ES-I3 (cell line): ENCODE measurements at regions not wholly inside any gene's neighbourhood (a gene's known extent, or its start where the extent isn't known, plus 50 kb on each side); places are given as distances from the start of the nearest gene placed in this dataset.

Source experiments
- H3K36me3 ChIP-seq: 2 replicates; pipeline ENCODE4 v1.6.1; 2013; ENCODE audit warnings: mild to moderate bottlenecking, low read length, control low read depth, moderate library complexity; ENCODE audit not compliant: insufficient read depth
- H3K4me1 ChIP-seq: 2 replicates; pipeline ENCODE4 v1.6.1; 2013; ENCODE audit warnings: mild to moderate bottlenecking, control low read depth, low read length; ENCODE audit not compliant: insufficient read depth
- H3K9ac ChIP-seq: 2 replicates; pipeline ENCODE4 v1.6.1; 2013; ENCODE audit warnings: low read depth, mild to moderate bottlenecking, low read length, moderate library complexity
- H3K9me3 ChIP-seq: 2 replicates; pipeline ENCODE4 v1.6.1; 2013; ENCODE audit warnings: mild to moderate bottlenecking, low read length, moderate library complexity; ENCODE audit not compliant: control insufficient read depth, insufficient read depth

- H3K9ac ChIP-seq, result no peak overlapping the region
- H3K36me3 ChIP-seq, result no peaks in the 10 kb centered on the region
- H3K9me3 ChIP-seq, result no peaks in the 10 kb centered on the region
- no peaks in the 10 kb centered on the region for H3K4me1 ChIP-seq
Observed at GRCh38 chr15:93658026-93658816, 569.2 kb upstream of the RGMA start.

GRCh38 chr15:93656041-93656440, 567.0 kb upstream of the RGMA start:
- H3K9me3 ChIP-seq, result no peaks in the 10 kb centered on the region
- H3K36me3 ChIP-seq, result no peaks in the 10 kb centered on the region
- no peaks in the 10 kb centered on the region for H3K4me1 ChIP-seq
- no peak overlapping the region for H3K9ac ChIP-seq

GRCh38 chr15:93649691-93650235, 560.8 kb upstream of the RGMA start:
- Histone ChIP-seq H3K36me3 (no peaks in the 10 kb centered on the region), H3K4me1 (no peaks in the 10 kb centered on the region), H3K9me3 (no peaks in the 10 kb centered on the region), H3K9ac (no peak overlapping the region)

GRCh38 chr15:93646193-93646592, 557.2 kb upstream of the RGMA start:
- H3K4me1 ChIP-seq, result no peaks in the 10 kb centered on the region
- no peaks in the 10 kb centered on the region for H3K9me3 ChIP-seq
- no peak overlapping the region for H3K9ac ChIP-seq
- H3K36me3 ChIP-seq, result no peaks in the 10 kb centered on the region

DNA sequence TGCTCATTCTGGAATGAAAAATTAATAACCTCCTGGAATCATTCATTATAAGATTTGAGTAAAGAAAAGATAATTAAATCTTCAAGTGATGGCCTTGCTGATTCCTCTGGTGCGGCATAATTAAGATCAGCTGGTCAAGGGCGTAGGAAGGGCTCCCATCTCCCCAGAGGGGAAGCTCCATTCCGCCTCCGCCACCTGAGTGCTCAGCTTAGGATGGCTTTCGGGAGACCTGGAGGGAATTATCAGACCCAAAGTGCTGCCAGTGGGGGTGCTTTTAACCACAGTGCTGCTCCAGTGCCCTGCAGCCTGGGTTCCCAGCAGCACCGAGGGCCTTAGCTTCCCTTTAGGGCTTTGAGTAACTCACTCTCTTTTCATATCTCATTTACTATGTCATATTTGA, 556.6 kb upstream of the RGMA start:
- Histone ChIP-seq H3K4me1 (no peaks in the 10 kb centered on the region), H3K9me3 (no peaks in the 10 kb centered on the region), H3K9ac (no peak overlapping the region), H3K36me3 (no peaks in the 10 kb centered on the region)

DNA sequence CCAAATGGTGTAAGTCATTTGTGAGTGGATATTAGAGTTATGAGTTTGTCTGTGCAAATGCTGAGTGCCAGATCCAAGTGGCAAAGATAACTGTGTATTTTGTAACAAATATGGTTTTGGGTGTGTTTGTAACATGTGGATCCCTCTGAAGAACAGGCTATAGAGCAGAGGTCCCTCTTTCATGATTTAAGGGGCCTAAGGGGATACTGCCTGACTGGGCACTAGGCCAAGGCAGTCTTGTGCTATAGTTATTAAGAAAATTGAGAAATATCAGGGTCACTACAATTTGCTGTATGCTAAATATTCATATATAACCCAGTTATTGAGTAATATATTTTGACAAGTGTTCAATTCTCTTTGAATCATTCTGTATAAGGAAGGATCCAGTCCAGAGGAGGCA, 555.6 kb upstream of the RGMA start:
- H3K4me1 ChIP-seq, result no peaks in the 10 kb centered on the region
- H3K36me3 ChIP-seq, result no peaks in the 10 kb centered on the region
- no peaks in the 10 kb centered on the region for H3K9me3 ChIP-seq
- no peak overlapping the region for H3K9ac ChIP-seq

GRCh38 chr15:93640411-93640962, 551.5 kb upstream of the RGMA start:
- Histone ChIP-seq H3K9me3 (no peaks in the 10 kb centered on the region), H3K36me3 (no peaks in the 10 kb centered on the region), H3K4me1 (no peaks in the 10 kb centered on the region), H3K9ac (no peak overlapping the region)

DNA sequence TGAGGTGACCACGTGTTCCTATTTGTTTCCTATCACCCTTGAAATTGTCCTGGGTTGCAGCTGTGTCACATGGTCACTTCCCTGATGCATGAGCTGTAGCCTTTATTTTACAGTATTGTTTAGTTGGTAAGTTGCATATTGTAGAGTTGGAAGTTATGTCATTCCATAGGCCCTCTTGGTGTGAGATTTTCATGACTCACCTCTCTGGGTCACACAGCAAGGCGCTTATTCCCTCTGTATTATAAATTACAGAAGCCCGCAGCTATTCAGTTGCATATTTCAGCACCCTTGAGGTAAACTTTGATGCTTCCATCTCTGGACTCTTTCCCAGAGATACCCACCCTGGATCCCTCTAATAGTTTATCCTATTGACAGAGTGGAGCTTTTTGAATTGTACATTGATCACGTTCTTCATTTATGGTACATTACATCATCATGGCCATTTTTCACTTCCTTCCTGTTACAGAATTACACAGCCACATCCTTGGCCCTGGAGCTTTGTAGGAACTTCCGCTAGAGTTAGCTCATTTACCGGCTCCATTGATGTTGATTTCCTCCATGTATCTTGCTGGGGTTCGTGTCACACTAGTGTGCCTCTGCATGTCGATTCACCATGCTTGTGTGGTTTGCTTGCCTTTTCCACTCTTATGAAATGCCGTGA, 543.1 kb upstream of the RGMA start:
- Histone ChIP-seq H3K36me3 (no peaks in the 10 kb centered on the region), H3K4me1 (no peaks in the 10 kb centered on the region), H3K9me3 (no peaks in the 10 kb centered on the region), H3K9ac (no peak overlapping the region)

DNA sequence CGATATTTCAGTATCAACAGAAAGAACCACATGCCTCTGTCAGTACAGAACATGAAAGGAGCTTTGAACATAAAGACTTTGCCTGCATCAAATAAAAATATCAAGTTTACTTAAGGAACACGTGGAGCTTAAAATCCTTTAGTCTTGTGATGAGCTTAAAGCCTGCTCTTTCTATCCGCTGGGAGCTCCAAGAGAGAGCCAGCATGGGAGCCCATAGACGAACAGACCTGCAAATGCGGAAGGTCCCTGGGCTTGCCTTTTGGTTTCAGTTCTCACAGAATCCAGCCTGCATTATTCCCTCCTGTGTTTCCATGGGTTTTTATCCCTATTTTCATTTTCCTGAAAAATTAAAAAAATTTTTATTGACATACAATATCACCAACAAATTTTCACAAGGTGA, 530.6 kb upstream of the RGMA start:
- H3K9me3 ChIP-seq, result no peaks in the 10 kb centered on the region
- no peak overlapping the region for H3K9ac ChIP-seq
- H3K4me1 ChIP-seq, result no peaks in the 10 kb centered on the region
- H3K36me3 ChIP-seq, result no peaks in the 10 kb centered on the region

GRCh38 chr15:93617443-93617842, 528.4 kb upstream of the RGMA start:
- Histone ChIP-seq H3K9me3 (no peaks in the 10 kb centered on the region), H3K9ac (no peak overlapping the region), H3K36me3 (no peaks in the 10 kb centered on the region), H3K4me1 (no peaks in the 10 kb centered on the region)

DNA sequence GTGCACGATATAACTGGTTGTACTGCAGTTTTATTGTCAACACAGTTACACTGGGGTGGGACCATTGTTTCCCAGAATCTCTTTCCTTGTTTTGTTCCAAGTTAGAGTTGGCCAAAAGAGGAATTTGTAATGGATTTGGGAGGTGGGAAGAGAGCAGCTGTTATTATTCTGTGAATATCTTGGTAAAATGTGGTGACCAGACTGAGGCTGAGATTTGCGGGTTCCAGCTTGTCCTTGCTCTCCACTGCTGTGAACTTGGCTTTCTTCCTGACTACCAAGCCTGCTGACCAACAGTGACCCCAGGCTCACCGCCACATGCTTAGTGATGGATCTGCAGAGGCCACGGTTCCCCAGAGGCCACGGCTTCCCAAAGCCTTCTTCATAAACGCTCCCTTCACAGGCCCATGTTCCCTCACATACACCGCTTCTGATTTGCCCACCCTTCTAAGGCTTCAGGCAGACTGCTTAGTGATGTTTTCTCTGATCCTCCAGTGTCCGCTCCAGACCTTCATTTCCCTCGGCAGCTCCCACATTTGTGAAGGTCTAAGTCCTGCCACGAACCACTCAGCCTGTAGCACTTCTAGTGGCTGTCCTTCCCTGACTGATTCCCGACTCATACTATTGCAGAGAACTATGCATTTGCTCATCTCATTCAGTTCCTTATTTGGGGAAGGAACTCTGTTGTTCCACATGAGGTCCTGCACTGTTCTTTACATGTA, 525.5 kb upstream of the RGMA start:
- Histone ChIP-seq H3K9me3 (no peaks in the 10 kb centered on the region), H3K4me1 (no peaks in the 10 kb centered on the region), H3K9ac (no peak overlapping the region), H3K36me3 (no peaks in the 10 kb centered on the region)

DNA sequence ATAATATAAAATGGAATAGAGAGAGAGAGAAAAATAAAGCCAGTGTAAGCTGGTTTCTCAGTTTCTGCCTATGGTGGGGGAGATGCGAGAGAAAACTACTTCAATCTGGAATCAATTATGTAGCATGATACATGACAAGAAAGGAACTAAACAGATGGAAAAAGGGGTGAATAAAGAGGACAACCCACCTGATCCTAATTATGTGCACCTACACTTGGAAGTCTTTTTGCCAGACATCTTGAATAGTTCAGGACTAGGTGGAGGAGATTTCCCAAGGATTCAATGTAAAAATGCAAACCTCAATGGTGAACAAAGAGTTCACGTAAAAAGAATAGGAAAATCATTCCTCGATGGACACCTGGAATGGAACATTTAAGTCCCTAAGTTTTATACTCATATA, 524.4 kb upstream of the RGMA start:
- Histone ChIP-seq H3K36me3 (no peaks in the 10 kb centered on the region), H3K9me3 (no peaks in the 10 kb centered on the region), H3K9ac (no peak overlapping the region), H3K4me1 (no peaks in the 10 kb centered on the region)

DNA sequence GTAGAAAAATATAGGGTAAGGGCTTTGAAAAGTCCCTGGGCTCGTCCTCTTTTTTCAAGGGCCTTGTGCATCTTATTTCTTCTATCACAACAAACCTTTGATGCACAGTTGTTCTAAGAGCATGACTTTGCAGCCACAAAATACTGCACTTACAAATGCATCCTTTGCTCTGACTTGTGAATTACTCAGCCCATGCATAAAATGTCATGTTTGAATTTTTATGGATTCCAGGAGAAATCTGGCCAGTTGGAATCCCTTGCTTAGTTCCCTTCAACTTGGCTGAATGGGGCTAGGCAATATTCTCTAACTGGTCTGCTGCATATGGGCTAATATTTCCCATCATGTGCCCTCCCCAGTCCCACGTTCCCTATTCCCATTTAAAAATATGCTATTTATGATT, 523.9 kb upstream of the RGMA start:
- Histone ChIP-seq H3K4me1 (no peaks in the 10 kb centered on the region), H3K9me3 (no peaks in the 10 kb centered on the region), H3K36me3 (no peaks in the 10 kb centered on the region), H3K9ac (no peak overlapping the region)

- no peaks in the 10 kb centered on the region for H3K9me3 ChIP-seq
- H3K4me1 ChIP-seq, result no peaks in the 10 kb centered on the region
- H3K9ac ChIP-seq, result no peak overlapping the region
- H3K36me3 ChIP-seq, result no peaks in the 10 kb centered on the region
Observed at GRCh38 chr15:93610944-93611343, 521.9 kb upstream of the RGMA start.
